ENCODE measurements at regions not wholly inside any gene's neighbourhood (a gene's known extent, or its start where the extent isn't known, plus 50 kb on each side); places are given as distances from the start of the nearest gene placed in this dataset.

DNA sequence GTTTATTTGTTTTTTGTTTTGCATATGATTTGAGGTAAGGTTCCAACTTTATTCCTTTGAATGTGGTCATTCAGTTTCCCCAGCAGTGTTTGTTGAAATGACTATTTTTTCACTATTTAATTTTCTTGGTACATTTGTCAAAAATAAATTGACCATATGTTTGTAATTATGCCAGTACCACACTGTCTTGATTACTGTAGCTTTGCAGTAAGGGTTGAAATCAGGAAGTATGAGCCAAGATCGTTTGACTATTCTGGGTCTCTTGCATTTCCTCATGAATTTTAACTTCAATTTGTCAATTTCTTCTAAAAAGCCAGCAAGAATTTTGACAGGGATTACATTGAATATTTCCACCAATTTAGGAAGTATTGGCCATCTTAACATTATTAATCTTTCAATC lies 199.3 kb upstream of the PPFIA2 start:
- WGBS (ENCODE audit: insufficient coverage) = no CpG with 5 or more reads among the region's 1 CpG
- intact Hi-C loops (cut with micrococcal nuclease) = no loop called here
- no peak overlapping the region for H3K4me3 Mint-ChIP-seq
- Histone ChIP-seq H3K9ac (ENCODE audit: low read length) (no peak overlapping the region), H3K27me3 (replicated peaks in 1 of 4; ENCODE audit: control extremely low read depth in 1 of 4, control insufficient read depth in 3 of 4, insufficient read depth in 4 of 4, low read length in 3 of 4) (no peaks in the 10 kb centered on the region), H3K79me2 (ENCODE audit: control insufficient read depth, insufficient read depth, low read length) (no peaks in the 10 kb centered on the region), H3K36me3 (replicated peaks in 1 of 2; ENCODE audit: control extremely low read depth in 1 of 2, control insufficient read depth in 1 of 2, extremely low read depth in 1 of 2, insufficient read depth in 2 of 2, low read length in 1 of 2) (no peaks in the 10 kb centered on the region), H3K4me2 (replicated peaks; ENCODE audit: low read depth, low read length, poor library complexity, severe bottlenecking) (no peak overlapping the region), H2AFZ (ENCODE audit: insufficient read depth, low read depth, low read length, poor library complexity, severe bottlenecking) (no peak overlapping the region), H3K9me3 (ENCODE audit: control extremely low read depth in 1 of 3, control insufficient read depth in 2 of 3, insufficient read depth in 1 of 3, low read length in 2 of 3) (no peaks in the 10 kb centered on the region), H3K4me1 (ENCODE audit: control insufficient read depth in 2 of 2, insufficient read depth in 2 of 2, low read length in 2 of 2) (no peaks in the 10 kb centered on the region), H3K4me3 (ENCODE audit: control extremely low read depth in 1 of 5, extremely low read depth in 1 of 5, insufficient read depth in 1 of 5, low read depth in 2 of 5, low read length in 4 of 5) (no peak overlapping the region), H3K27ac (ENCODE audit: low read length in 2 of 2) (no peak overlapping the region), H4K20me1 (ENCODE audit: control insufficient read depth, insufficient read depth, low read length, poor library complexity, severe bottlenecking) (no peaks in the 10 kb centered on the region)
- ATAC-seq (ENCODE audit: low read depth) (no peak), DNase-seq (no peak)
- no peaks in the 10 kb centered on the region for H3K4me1 Mint-ChIP-seq
- H3K27me3 Mint-ChIP-seq = no peaks in the 10 kb centered on the region
- CTCF ChIA-PET = no interaction called here
- H3K9me3 Mint-ChIP-seq (ENCODE audit: insufficient read depth) = no peaks in the 10 kb centered on the region
- POLR2A ChIA-PET = no interaction called here
- no peak overlapping the region for H3K27ac Mint-ChIP-seq
- TF ChIP-seq, protein P1, sequence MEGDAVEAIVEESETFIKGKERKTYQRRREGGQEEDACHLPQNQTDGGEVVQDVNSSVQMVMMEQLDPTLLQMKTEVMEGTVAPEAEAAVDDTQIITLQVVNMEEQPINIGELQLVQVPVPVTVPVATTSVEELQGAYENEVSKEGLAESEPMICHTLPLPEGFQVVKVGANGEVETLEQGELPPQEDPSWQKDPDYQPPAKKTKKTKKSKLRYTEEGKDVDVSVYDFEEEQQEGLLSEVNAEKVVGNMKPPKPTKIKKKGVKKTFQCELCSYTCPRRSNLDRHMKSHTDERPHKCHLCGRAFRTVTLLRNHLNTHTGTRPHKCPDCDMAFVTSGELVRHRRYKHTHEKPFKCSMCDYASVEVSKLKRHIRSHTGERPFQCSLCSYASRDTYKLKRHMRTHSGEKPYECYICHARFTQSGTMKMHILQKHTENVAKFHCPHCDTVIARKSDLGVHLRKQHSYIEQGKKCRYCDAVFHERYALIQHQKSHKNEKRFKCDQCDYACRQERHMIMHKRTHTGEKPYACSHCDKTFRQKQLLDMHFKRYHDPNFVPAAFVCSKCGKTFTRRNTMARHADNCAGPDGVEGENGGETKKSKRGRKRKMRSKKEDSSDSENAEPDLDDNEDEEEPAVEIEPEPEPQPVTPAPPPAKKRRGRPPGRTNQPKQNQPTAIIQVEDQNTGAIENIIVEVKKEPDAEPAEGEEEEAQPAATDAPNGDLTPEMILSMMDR (IDR thresholded peaks at IDR 0.05) = no peak
- no peak for TF ChIP-seq EZH2 (IDR thresholded peaks at IDR 0.05; ENCODE audit: borderline replicate concordance, insufficient read depth, low read depth, low read length, poor library complexity, severe bottlenecking)

DNA sequence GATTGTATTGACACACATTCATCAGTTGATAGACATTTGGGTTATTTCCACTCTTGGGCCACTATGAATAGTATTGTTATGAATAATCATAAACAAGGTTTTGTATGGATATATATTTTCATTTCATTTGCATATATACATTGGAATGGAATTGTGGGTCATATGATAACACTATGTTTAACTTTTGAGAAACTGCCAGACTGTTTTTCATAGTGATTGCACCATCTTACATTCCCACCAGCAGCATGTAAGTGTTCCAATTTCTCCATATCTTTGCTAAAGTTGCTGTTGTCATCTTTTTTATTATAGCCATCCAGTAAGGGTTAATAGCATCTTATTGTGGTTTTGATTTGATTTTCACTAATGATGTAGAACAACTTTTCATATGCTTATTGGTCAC lies 198.5 kb upstream of the PPFIA2 start:
- ChIA-PET CTCF (no interaction called here), POLR2A (no interaction called here)
- no peak overlapping the region for H3K27ac ChIP-seq (ENCODE audit: low read length in 2 of 2)
- H3K9ac ChIP-seq (ENCODE audit: low read length) = no peak overlapping the region
- H2AFZ ChIP-seq (ENCODE audit: insufficient read depth, low read depth, low read length, poor library complexity, severe bottlenecking) = no peak overlapping the region
- DNase-seq (no peak), ATAC-seq (ENCODE audit: low read depth) (no peak)
- no peaks in the 10 kb centered on the region for H3K4me1 Mint-ChIP-seq
- no peaks in the 10 kb centered on the region for H3K4me1 ChIP-seq (ENCODE audit: control insufficient read depth in 2 of 2, insufficient read depth in 2 of 2, low read length in 2 of 2)
- H3K36me3 ChIP-seq (replicated peaks in 1 of 2; ENCODE audit: control extremely low read depth in 1 of 2, control insufficient read depth in 1 of 2, extremely low read depth in 1 of 2, insufficient read depth in 2 of 2, low read length in 1 of 2) = no peaks in the 10 kb centered on the region
- TF ChIP-seq, protein P1 (IDR thresholded peaks at IDR 0.05) = no peak
- TF ChIP-seq EZH2 (IDR thresholded peaks at IDR 0.05; ENCODE audit: borderline replicate concordance, insufficient read depth, low read depth, low read length, poor library complexity, severe bottlenecking) = no peak
- no peak overlapping the region for H3K4me2 ChIP-seq (replicated peaks; ENCODE audit: low read depth, low read length, poor library complexity, severe bottlenecking)
- intact Hi-C loops (cut with micrococcal nuclease) = no loop called here
- no peaks in the 10 kb centered on the region for H3K27me3 ChIP-seq (replicated peaks in 1 of 4; ENCODE audit: control extremely low read depth in 1 of 4, control insufficient read depth in 3 of 4, insufficient read depth in 4 of 4, low read length in 3 of 4)
- no peaks in the 10 kb centered on the region for H3K9me3 Mint-ChIP-seq (ENCODE audit: insufficient read depth)
- H3K9me3 ChIP-seq (ENCODE audit: control extremely low read depth in 1 of 3, control insufficient read depth in 2 of 3, insufficient read depth in 1 of 3, low read length in 2 of 3) = no peaks in the 10 kb centered on the region
- H4K20me1 ChIP-seq (ENCODE audit: control insufficient read depth, insufficient read depth, low read length, poor library complexity, severe bottlenecking) = no peaks in the 10 kb centered on the region
- no peak overlapping the region for H3K27ac Mint-ChIP-seq
- no peak overlapping the region for H3K4me3 ChIP-seq (ENCODE audit: control extremely low read depth in 1 of 5, extremely low read depth in 1 of 5, insufficient read depth in 1 of 5, low read depth in 2 of 5, low read length in 4 of 5)
- no peaks in the 10 kb centered on the region for H3K79me2 ChIP-seq (ENCODE audit: control insufficient read depth, insufficient read depth, low read length)
- no peak overlapping the region for H3K4me3 Mint-ChIP-seq
- no peaks in the 10 kb centered on the region for H3K27me3 Mint-ChIP-seq
